Brain microvascular endothelial cell (primary cell): ENCODE measurements at regions not wholly inside any gene's neighbourhood (a gene's known extent, or its start where the extent isn't known, plus 50 kb on each side); places are given as distances from the start of the nearest gene placed in this dataset.

ENCODE experiments used
- DNase-seq: peaks from one replicate; pipeline ENCODE4 v3.0.0-alpha.2; 2020
- H3K27ac ChIP-seq: fragments of 250-450 bp; sonication (Bioruptor Pico); 2 replicates; pipeline ENCODE4 v1.5.1; 2020; ENCODE audit warnings: mild to moderate bottlenecking, moderate library complexity
- H3K27me3 ChIP-seq: fragments of 250-450 bp; sonication (Bioruptor Pico); replicated peaks from 2 replicates; pipeline ENCODE4 v1.5.1; 2020; ENCODE audit warnings: mild to moderate bottlenecking
- H3K36me3 ChIP-seq: fragments of 250-450 bp; sonication (Bioruptor Pico); replicated peaks from 2 replicates; pipeline ENCODE4 v1.5.1; 2020; ENCODE audit warnings: mild to moderate bottlenecking
- H3K4me3 ChIP-seq: 2 replicates; pipeline ENCODE4 v1.5.1; 2011; ENCODE audit warnings: low read depth, mild to moderate bottlenecking, control low read depth, low read length, moderate library complexity
- CTCF ChIP-seq: IDR thresholded peaks from 2 replicates; pipeline ENCODE4 v1.5.1; 2011; ENCODE audit warnings: low read depth, mild to moderate bottlenecking, moderate library complexity, low read length, control low read depth, inconsistent platforms; ENCODE audit errors: missing control alignments
- in situ Hi-C: cut with HindIII; loops from 2 replicates; pipeline ENCODE4 v1.10.0; 2017; ENCODE audit warnings: low sequenced_read_pairs, low pct_ligation_motif_present

GRCh38 chr2:8138525-8138922 lies 543.3 kb upstream of the ID2 start:
- no peak for DNase-seq

DNA sequence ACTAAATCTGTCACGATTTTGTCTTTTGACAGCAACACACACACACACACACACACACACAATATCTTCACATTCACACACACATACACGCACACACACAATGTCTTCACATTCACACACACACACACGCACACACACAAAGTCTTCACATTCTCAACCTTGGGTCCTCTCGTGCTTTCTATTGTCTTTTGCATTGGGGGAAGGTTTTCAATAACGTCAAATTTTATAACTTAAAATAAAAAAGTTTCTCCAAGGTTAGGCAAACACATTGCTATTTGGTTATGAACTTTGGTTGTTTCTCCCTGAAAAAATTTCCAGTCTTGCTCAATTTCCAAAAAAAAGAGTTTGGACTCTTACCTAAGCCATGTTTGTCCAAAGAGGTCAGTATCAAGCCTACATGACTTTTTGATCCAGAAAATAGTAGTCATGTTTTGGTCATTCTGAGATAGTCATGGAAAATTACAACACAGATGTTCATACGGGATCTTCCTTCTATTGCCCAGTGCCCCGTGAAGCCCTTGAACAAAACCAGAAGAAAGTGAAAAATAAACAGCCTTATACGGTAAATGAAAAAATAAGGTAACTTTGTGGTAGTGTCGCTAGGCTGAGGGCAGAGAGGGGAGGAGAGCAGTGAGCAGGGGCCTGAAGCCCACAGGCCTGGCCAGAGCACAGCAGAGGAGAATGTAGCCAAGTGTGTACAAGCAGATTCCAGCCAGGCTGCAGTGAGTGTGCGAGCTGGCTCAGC lies 542.8 kb upstream of the ID2 start:
- H3K27ac ChIP-seq = no peak overlapping the region
- in situ Hi-C loops = no loop called here
- H3K36me3 ChIP-seq = no peaks in the 10 kb centered on the region
- no peaks in the 10 kb centered on the region for H3K27me3 ChIP-seq
- no peak for TF ChIP-seq CTCF
- no peak overlapping the region for H3K4me3 ChIP-seq
- no peak for DNase-seq

More at GRCh38 chr2:8138525-8138922, 543.3 kb upstream of the ID2 start:
- H3K27ac ChIP-seq = no peak overlapping the region
- no peak overlapping the region for H3K4me3 ChIP-seq
- no peaks in the 10 kb centered on the region for H3K27me3 ChIP-seq
- TF ChIP-seq CTCF = no peak
- in situ Hi-C loops = no loop called here
- H3K36me3 ChIP-seq = no peaks in the 10 kb centered on the region

DNA sequence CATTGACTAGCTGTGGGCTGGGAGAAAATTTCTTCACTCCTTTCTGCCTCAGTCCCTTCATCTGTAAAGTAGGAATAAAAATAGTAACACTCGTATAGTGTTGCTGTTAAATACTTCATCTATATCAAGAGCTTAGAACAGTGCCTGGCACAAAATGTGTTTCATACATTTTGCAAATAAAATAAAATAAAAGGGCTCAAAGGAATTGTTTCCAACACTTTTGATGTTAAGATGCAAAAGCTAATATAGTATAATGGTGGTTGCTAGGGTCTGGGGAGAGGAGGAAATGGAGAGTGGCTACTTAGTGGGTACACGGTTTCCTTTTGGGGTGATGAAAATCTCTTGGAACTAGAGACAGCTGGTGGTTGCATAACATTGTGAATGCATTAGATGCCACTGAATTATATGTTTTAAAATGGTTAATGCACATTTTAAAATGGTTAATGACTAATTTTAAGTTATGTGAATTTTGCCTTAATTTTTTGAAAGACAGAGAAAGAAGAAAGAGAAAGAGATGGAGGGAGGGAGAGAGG lies 542.1 kb upstream of the ID2 start:
- DNase-seq = no peak
- Histone ChIP-seq H3K27me3 (no peaks in the 10 kb centered on the region), H3K27ac (no peak overlapping the region), H3K36me3 (no peaks in the 10 kb centered on the region), H3K4me3 (no peak overlapping the region)
- in situ Hi-C loops = no loop called here
- TF ChIP-seq CTCF = no peak

GRCh38 chr2:8141079-8141707 lies 540.7 kb upstream of the ID2 start:
- in situ Hi-C loops = no loop called here
- no peak for DNase-seq
- TF ChIP-seq CTCF = no peak
- no peaks in the 10 kb centered on the region for H3K27me3 ChIP-seq
- no peaks in the 10 kb centered on the region for H3K36me3 ChIP-seq
- H3K4me3 ChIP-seq = no peak overlapping the region
- H3K27ac ChIP-seq = no peak overlapping the region

DNA sequence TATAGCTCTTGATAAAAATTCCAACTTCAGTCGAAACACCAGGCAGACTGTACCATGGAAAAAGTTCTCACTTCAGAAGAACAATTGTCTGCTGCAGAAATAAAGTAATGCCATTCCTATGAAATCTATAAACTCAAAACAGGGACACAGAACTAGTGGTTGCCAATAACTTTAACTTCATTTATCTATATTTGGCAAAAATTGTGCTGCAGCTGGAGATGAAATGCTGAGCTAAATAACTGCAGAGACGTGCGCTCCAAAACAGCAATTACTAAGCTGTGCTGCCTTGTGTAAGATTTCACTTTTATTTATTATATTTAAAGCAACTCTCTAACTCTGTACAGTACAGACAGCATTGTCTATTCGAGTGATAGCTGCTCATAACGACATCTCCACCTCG lies 540.1 kb upstream of the ID2 start:
- no peak overlapping the region for H3K27ac ChIP-seq
- no peaks in the 10 kb centered on the region for H3K36me3 ChIP-seq
- TF ChIP-seq CTCF = no peak
- in situ Hi-C loops = no loop called here
- DNase-seq = no peak
- no peaks in the 10 kb centered on the region for H3K27me3 ChIP-seq
- H3K4me3 ChIP-seq = no peak overlapping the region
